ENCODE measurements at regions not wholly inside any gene's neighbourhood (a gene's known extent, or its start where the extent isn't known, plus 50 kb on each side); places are given as distances from the start of the nearest gene placed in this dataset.

GRCh38 chr21:16305686-16306085, 575.9 kb downstream of the USP25 start:
- DNase-seq (ENCODE audit: low read depth) = no peak

GRCh38 chr21:16307256-16307655, 577.5 kb downstream of the USP25 start:
- DNase-seq (ENCODE audit: low read depth) = no peak

GRCh38 chr21:16308269-16308668, 578.5 kb downstream of the USP25 start:
- no peak for DNase-seq (ENCODE audit: low read depth)

GRCh38 chr21:16309250-16309971, 579.6 kb downstream of the USP25 start:
- no peak for DNase-seq (ENCODE audit: low read depth)

GRCh38 chr21:16310176-16310575, 580.4 kb downstream of the USP25 start:
- DNase-seq (ENCODE audit: low read depth) = no peak

- DNase-seq (ENCODE audit: low read depth) = no peak
These were observed 581.4 kb downstream of the USP25 start for GRCh38 chr21:16311229-16311628.

- DNase-seq (ENCODE audit: low read depth) = no peak
These were observed 582.5 kb downstream of the USP25 start for GRCh38 chr21:16312321-16312720.

GRCh38 chr21:16315223-16315622, 585.4 kb downstream of the USP25 start:
- no peak for DNase-seq (ENCODE audit: low read depth)

GRCh38 chr21:16318651-16319300, 589.0 kb downstream of the USP25 start:
- DNase-seq (ENCODE audit: low read depth) = no peak

- no peak for DNase-seq (ENCODE audit: low read depth)
These were observed 590.3 kb downstream of the USP25 start for GRCh38 chr21:16320110-16320509.

GRCh38 chr21:16322454-16322853, 592.7 kb downstream of the USP25 start:
- no peak for DNase-seq (ENCODE audit: low read depth)

GRCh38 chr21:16323596-16323995, 593.8 kb downstream of the USP25 start:
- no peak for DNase-seq (ENCODE audit: low read depth)

- DNase-seq (ENCODE audit: low read depth) = no peak
These were observed 594.8 kb downstream of the USP25 start for GRCh38 chr21:16324630-16325029.

- peak; percentile 36 for DNase-seq (ENCODE audit: low read depth)
These were observed 600.5 kb downstream of the USP25 start for GRCh38 chr21:16330082-16330907.

GRCh38 chr21:16330908-16331268, 601.1 kb downstream of the USP25 start:
- no peak for DNase-seq (ENCODE audit: low read depth)

- DNase-seq (ENCODE audit: low read depth) = no peak
These were observed 607.5 kb downstream of the USP25 start for GRCh38 chr21:16337266-16337665.

GRCh38 chr21:16342932-16343331, 613.1 kb downstream of the USP25 start:
- no peak for DNase-seq (ENCODE audit: low read depth)

GRCh38 chr21:16343776-16344175, 614.0 kb downstream of the USP25 start:
- DNase-seq (ENCODE audit: low read depth) = no peak

- no peak for DNase-seq (ENCODE audit: low read depth)
These were observed 616.0 kb downstream of the USP25 start for GRCh38 chr21:16345757-16346156.

- no peak for DNase-seq (ENCODE audit: low read depth)
These were observed 617.4 kb downstream of the USP25 start for GRCh38 chr21:16347223-16347622.

- DNase-seq (ENCODE audit: low read depth) = no peak
These were observed 624.0 kb downstream of the USP25 start for GRCh38 chr21:16353764-16354163.

GRCh38 chr21:16357994-16358393, 628.2 kb downstream of the USP25 start:
- DNase-seq (ENCODE audit: low read depth) = no peak

GRCh38 chr21:16358784-16359183, 629.0 kb downstream of the USP25 start:
- no peak for DNase-seq (ENCODE audit: low read depth)
